GM21515 (cell line): ENCODE measurements at regions not wholly inside any gene's neighbourhood (a gene's known extent, or its start where the extent isn't known, plus 50 kb on each side); places are given as distances from the start of the nearest gene placed in this dataset.

Experiments
- ATAC-seq: cut with Tn5 transposase; IDR thresholded peaks from one replicate; pipeline ENCODE4 v1.9.1; 2021; ENCODE audit not compliant: unreplicated experiment

DNA sequence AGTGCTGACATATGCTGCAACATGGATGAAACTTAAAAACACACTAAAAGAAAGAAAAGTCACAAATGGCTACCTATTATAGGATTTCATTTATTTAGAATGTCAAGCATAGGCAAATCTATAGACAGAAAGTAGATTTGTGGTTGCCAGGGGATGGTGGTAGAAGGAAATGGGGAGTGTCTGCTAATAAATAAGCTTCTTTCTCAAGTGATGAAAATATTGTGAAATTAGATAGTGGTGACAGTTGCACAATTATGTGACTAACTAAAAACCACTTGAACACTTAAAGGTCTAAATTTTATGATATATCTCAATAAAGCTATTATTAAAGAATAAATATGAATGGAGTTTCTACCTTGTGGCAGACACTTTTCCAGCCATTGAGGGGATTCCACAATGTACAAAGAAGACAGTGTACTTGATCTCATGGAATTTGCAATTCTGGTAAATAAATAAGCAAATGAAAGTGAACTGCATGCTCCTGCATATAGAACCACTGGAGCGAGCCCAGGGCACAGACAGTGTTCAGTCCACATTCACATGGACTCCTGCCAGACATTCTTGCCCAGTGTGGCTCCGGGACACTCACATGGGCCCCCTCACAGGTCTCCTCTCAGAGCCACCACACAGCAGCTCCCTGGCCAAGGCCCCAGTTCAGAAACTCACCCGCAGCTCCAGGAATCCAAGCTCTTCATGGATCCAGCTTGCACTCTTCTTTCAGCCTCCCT is 107.1 kb upstream of the ARID2 start:
- no peak for ATAC-seq

DNA sequence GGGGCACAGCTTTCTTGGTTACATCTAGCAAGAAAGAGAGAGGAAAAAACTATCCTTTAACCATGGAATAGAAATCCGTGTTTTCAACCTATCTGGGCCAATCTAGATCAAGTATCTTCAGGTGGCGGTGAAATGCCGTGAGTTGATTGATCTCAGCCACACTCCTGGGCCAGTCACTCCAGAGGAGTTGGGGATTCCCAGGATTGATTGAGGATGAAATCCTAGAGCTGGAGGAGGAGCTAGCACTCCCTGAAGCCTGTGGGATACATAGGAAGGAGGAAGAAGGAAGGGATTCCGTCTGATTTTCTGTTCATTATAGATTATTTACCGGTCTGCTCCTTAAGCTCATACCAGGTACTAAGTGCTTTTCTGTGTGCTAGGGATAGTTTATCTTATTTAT is 106.3 kb upstream of the ARID2 start:
- ATAC-seq, result no peak

DNA sequence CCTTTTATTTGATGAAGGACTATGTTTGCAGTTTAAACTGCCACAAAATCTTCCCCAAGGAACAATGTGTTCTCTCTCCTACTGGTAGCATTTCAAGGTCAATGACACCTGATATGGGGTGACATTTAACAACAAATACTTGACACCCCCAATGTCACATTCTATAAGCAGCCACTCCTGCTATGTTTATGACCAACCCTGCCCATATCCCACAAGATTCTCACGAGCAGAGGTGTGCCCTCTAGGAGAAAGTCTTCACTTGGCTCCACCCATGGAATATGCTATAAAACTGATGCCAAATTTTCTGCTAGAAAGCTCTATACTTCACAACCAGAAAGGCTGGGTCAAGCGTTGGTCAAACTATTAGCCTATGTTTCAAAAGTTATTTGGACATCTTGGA is 105.6 kb upstream of the ARID2 start:
- no peak for ATAC-seq

DNA sequence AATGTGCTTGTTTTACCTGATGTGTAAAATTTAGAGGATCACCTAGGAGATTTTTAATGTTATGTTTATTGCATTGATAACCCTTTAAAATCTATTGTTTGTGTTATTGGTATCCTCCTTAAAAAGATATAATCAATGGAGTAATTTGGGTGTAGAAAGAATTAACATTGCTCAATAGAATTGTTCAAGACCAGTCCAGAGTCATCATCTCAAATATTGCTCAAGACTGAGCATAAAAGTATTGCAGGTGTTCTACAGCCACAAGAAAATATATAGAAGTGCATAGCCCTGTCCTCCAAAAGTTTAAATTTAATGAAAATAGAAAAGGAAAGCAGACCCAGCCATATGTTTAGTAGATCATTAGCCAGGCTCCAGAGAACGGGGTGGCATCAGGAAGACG is 102.5 kb upstream of the ARID2 start:
- ATAC-seq, result no peak

DNA sequence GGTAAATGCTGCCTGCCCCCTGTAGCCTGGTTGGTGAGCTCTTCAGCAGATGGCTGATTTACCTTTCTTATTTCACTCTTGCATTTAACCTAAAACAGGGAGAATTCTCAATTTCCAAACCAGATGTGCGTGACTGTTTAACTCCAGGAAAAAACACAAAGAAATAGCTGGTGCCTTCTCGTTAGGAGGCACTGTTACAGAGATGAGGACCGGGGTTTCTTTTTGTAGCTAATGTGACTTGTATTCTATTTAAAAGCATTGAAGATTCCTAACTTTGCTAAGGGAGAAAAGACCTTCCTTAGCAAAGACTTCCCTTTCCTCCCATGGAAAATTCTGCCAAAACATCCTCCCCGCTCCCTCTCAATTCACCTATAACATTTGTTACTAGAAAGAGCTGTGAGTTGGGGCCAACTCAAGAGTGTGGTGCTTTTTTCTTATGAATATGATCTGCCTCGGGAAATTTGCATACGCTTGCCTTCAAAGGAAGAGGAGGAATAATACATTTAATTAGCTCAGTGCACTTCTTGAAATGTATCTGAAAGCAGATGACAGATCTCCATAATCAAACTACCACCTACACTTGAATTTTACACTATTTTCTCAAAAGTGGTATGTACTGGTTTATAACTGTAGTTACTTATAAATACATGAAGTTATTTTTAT is 102.0 kb upstream of the ARID2 start:
- no peak for ATAC-seq

DNA sequence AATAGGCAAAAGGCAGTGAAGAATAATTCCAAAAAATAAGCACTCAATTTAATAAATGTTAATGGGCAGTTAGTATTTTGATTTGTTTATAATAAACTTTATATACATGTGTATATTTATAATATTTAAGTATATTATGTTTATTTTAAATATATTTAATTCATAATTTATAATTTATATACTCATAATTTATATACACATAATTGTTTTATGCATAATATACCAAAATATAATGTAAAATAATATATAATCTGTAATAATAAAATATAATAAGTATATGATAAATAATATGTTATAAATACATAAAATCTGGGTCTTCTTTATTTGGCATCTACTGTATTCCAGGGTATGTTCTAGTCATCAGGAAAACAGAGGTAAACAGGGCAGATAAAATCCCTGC is 100.2 kb upstream of the ARID2 start:
- no peak for ATAC-seq

DNA sequence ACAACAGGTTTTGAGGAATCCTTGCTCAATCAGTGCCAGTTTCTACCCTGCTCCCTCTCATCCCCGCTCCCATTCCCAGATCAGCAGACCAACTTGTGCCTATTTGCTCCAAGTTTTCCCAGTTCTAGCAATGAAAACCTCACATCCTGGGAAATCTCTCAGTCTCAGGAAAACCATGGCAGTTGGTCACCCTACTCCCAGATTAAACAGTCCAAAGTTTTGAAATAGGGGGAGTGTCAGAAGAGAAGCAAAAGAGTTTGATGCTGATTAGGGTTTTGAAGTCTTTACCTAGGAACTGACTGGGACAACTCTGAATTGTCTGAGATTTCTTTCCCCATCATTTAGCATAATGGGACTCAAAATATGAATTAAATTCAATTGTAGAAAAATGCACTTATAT is 95.8 kb upstream of the ARID2 start:
- ATAC-seq, result no peak

DNA sequence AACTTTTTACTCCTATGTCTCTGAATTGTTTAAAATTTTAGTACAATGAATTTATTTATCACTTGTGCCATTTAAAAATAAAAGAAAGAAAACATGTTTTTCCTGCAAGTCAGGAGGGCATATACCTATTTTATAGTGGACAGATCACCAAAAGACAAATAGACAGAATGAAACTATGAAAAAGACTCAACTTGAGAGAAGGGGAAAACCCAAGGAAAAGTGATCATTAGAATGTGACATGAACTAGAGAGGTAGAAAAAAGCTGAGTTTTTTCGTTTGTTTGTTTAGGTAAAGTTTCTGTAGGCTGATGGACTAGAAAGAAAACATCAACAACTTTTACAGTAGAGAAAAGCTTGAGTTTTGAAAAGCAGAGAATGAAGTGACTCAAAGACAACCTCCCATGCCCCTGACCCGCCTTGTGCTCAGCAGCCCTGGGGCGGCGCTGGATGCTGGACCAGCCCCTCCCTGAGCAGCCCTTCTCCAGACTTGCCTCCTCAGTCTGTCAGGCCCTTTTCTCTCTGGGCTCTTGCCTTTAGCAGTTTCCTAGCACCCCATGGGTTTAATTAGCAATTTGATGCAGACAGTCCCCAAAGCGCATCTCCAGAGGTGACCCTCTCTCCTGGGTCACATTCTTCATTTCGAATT is 95.1 kb upstream of the ARID2 start:
- ATAC-seq, result no peak

DNA sequence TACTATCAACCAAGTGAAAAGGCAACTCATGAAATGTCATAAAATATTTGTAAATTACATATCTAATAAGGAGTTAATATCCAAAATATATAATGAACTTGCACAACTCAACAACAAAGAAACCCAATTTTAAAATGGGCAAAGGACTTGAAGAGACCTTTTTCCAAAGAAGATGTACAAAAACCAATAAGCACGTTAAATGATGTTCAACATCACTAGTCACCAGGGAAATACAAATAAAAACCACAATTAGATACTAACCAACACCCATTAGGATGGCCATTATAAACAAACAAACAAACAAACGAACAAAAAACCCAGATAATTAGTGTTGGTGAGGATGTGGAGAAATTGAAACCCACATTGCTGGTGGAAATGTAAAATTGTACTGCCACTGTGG is 92.3 kb upstream of the ARID2 start:
- no peak for ATAC-seq

DNA sequence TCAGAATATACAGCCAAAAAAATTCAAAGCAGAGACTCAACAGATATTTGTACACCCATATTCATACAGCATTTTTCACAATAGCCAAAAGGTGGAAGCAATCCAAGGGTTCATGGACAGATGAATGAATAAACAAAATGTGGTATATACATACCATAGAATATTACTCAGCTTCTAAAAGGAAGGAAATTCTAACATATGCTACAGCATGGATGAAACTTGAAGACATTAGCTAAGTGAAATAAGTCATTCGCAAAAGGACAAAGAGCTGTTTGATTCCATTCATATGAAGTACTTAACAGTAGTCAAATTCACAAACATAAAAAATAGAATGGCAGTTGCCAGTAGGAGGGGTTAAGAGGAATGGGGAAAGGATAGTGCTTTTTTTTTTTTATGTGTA is 91.8 kb upstream of the ARID2 start:
- ATAC-seq, result no peak

DNA sequence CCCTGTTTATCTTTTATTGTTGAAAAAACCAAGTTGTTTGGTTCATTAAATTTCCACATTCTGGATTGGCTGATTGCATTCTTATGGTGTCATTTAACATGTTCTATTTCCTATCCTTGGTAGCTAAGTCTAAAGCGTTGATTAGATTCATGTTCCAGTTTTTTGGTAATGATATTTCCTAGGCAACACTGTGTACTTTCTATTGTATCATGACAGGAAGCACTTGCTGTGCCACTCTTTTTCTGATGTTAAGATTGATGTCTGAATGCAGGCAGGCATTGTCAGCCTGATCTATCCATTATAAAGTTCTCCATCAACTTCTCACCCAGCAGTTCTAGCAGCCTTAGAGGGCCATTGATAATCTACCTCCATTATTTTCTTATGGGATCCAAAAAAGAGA is 91.1 kb upstream of the ARID2 start:
- no peak for ATAC-seq

DNA sequence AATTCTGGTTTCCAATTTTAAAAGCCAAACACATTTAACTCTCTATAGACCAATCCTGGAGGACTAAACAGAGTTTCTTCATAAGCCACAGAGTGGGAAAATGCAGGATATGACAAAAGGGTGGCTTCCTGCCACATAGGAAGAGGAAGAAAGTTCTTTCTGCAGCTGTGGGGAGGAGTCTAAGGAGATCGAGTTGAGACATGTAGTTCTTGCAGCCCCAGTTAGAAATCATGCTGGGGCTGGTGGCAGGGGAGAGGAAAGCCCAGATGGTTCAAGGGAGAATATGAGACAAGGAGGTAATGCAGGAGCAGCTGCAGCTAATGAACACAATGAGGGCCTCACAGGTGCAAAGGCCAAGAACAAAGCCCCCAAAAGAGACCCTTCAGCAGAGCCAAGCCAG is 85.0 kb upstream of the ARID2 start:
- ATAC-seq, result no peak

DNA sequence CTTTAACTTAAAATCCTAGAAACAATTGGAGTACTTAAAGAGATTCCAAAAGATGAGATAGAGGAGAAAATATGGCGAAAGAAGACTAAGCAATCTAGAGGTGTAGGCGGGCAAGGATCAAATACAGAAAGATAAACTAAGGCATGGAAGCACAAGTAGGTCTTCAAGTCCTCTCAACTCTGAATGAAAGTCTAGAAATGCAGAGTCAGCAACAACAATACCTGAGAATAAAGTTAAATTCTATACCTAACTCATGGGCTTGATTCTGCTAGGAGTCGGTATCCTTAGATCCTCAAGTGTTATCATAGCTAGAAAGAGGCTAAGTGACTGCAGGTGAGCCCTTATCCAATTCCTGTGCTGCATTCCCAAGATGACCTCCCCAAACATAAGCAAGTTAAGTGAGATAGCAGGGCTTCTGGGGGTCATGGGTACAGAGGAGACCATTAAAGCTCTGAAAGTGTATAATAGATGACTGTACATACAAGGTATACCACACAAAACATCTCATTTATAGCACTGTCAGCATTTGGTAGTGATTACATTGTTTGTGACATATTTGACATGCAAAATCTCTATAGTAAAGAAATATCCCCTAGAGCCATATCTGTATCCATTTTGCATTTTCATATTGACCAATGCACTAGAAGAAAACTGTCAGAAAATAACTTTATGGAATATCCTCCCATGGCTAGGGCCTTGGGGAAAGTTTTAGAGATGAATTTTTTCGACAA is 82.5 kb upstream of the ARID2 start:
- no peak for ATAC-seq

DNA sequence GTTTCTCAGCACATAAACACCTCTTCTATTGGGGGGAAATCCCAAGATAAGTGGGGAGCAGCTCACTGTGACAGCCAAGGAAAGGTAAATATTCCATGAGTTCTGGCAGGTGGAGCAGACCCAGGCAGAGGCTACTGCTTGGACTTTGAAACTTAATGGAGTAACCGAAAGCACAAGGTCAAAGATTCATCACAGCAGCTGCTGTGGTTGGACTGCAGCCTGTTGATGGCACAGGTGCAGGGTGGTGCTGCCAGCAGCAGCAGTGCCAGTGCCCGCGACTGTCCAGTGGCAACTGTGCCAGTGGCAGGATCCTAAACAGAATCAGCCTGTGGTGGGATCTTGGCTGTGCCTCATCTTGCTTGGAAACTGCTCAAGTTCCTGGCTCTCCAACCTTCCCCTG is 81.4 kb upstream of the ARID2 start:
- no peak for ATAC-seq

DNA sequence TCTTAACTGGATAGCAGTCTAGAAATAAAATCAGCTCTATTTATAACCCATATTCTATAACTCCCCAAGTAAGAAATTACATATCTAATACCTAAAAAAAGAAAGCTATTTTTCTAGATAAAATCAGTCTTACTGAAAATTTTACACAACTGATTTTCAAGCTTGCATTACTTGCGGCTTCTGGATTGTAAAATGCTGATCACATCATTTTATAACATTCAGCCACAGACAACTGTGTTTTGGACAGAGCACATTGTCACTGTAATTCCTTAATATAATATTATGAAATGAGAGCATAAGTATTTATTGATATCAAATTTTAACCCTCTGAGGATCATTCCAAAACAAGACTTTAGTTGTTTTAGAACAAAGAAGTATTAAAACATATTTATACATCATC is 78.5 kb upstream of the ARID2 start:
- no peak for ATAC-seq

DNA sequence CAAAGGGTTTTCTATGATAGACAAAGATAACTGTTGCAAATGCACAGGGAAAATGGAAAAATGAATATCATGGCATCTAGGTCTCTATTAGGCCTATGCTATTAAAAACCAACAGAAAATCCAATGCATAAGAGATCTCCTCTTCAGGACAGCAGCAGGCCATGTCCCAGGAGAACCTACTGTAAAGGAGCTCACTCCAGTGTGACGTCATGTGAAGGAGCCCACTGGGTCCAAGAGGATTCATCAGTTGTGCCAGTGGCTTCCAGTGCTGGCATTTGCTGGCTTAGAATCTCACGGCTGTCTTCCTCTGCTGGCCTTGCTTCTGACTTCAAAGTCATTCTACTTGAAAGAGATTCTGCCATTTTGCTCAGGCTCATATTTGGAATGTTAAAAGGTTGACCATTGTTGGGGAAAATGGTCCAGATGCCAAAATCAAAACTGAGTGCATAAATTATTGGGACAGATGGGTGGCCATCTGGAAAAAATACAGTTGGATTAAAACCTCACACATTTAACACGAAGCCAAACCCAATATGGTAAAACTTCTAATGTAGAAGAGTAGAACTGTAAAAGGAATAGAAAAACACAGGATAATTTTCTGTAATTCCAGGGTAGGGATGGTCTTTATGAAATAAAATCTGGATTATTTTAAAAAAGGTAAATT is 75.4 kb upstream of the ARID2 start:
- no peak for ATAC-seq

DNA sequence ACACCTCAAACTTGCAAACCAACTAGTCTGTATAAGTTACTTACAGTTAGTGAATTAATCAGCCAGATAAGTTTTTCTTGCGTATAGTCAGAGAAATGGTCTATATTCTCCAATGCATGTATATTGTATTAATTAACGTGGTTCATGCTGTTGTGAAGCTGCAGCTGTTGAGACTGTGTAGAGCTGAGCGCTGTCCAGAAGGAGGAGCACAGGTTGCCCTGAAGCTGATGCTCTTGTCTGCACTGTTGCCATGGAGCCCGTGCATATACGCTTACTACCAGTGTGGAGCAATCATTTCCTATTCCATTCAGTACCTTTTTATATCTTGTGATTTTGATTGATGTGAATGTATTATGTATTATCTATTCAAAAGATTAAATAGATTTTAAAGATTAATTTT is 74.3 kb upstream of the ARID2 start:
- ATAC-seq, result no peak

DNA sequence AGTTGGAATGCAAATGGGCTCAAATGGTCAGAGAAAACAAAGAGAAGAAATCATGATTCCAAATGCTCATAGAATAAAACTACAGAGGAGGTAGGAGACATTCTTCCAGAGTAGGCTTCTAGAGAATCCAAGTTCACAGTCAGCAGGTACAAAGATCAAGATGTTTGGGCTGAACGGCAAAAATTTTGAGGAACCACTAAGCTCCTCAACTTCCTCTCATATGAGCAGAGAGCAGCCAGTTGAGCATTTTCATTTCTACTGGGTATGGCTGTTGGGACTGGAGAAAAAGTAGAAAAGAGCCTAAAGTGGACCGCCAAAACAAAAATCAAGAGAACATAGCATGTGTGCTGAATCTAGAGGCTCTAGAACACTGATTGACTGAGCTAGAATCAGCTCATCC is 73.8 kb upstream of the ARID2 start:
- no peak for ATAC-seq

DNA sequence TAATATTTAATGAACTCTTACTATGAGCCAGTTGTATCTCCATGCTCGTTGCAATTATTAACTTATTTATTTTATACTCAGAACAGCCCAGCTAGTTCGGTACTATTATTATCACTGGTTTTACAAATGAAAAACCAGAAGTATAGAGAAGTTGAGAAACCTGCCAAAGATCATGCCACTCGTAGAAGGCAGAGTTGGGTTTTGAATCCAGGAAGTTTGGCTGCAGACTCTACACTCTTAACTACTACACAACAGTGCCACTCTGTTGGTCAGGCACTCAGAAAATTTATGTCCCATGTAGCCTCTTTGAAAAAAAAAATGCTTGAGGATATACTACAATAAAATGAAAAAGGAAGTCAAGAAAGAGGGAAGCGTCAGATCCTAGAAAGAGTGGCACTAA is 71.5 kb upstream of the ARID2 start:
- no peak for ATAC-seq

DNA sequence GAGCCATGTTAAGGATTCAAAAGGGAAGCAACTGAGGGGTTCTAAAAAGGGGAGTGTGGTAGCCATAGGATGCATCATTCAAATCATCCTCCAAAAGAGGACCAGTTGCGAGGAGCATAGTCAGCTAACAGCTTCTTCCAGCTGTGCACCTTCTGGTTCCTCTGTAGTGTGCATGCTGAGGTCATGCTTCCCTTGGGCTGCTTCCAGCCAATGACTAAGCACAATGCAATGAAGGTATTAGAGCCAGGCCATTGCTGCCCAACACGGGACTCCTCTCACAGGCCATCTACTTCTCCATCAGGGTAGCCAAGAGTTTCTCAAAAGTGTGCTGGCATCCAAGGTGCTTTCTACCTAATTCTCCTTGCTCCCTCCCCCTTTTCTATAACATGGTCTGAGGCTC is 69.2 kb upstream of the ARID2 start:
- no peak for ATAC-seq

DNA sequence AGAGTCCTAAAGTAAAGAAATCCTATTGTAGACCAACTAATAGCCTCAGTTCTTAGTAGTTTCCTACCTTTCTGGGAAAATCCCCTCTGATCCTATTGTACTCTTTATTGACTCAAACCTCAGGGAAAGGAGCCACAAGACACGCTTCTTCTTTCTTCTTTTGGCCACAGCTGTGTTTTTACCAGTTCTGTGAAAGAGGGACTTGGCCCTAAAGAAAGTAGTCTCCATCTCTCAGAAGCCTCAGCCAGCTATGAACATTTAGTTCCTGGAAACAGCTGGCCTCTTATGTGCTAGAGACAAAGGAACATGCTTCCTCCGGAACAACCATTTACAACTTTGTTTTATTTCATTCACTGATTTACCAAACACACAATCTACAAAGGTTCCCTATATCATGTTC is 66.1 kb upstream of the ARID2 start:
- no peak for ATAC-seq
